ENCODE measurements at regions not wholly inside any gene's neighbourhood (a gene's known extent, or its start where the extent isn't known, plus 50 kb on each side); places are given as distances from the start of the nearest gene placed in this dataset.
A peak's percentile ranks its signal among the peaks of the same experiment; 100 is the strongest.
"Not testable (repeated sequence)": the region's sequence is repeated elsewhere in the genome, so short reads cannot be mapped to it uniquely, and the experiment has no call there.

GRCh38 chr5:118284230-118284629 lies 704.1 kb downstream of the DTWD2 start:
- not testable (repeated sequence) for DNase-seq (ENCODE audit: low read depth)

DNA sequence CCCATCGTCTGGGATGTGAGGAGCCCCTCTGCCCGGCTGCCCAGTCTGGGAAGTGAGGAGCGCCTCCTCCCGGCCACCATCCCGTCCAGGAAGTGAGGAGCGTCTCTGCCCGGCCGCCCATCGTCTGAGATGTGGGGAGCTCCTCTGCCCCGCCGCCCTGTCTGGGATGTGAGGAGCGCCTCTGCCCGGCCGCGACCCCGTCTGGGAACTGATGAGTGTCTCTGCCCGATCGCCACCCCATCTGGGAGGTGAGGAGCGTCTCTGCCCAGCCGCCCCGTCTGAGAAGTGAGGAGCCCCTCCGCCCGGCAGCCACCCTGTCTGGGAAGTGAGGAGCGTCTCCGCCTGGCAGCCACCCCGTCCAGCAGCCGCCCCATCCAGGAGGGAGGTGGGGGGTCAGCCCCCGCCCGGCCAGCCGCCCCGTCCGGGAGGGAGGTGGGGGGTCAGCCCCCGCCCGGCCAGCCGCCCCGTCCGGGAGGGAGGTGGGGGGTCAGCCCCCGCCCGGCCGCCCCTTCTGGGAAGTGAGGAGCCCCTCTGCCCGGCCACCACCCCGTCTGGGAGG lies 705.8 kb downstream of the DTWD2 start:
- DNase-seq (ENCODE audit: low read depth) = not testable (repeated sequence)

GRCh38 chr5:118279540-118280294 lies 708.6 kb downstream of the DTWD2 start:
- DNase-seq (ENCODE audit: low read depth) = no peak

DNA sequence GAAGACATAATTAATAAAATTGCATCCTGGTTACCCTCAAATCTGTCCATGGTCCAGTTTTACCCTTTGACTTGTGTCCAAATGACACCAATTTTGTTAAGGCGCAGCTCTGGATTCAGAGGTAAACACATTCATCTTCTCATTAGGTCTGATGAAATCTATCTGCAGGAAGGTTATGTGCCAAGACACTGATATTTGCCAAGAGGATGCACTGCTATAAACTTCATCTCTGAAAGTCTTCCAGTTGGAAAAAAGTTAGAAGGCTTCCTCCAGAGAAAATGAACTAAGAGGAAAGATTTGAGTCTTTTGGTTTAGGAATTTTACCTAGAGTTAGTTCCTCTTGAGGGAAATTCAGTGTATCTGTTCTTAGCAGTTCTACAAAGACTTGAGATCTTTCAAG lies 717.8 kb downstream of the DTWD2 start:
- peak; percentile 22 for DNase-seq (ENCODE audit: low read depth)

- no peak for DNase-seq (ENCODE audit: low read depth)
Measured at GRCh38 chr5:118258223-118258622, 730.1 kb downstream of the DTWD2 start.

- DNase-seq (ENCODE audit: low read depth) = no peak
Measured at GRCh38 chr5:118257066-118257465, 731.3 kb downstream of the DTWD2 start.

DNA sequence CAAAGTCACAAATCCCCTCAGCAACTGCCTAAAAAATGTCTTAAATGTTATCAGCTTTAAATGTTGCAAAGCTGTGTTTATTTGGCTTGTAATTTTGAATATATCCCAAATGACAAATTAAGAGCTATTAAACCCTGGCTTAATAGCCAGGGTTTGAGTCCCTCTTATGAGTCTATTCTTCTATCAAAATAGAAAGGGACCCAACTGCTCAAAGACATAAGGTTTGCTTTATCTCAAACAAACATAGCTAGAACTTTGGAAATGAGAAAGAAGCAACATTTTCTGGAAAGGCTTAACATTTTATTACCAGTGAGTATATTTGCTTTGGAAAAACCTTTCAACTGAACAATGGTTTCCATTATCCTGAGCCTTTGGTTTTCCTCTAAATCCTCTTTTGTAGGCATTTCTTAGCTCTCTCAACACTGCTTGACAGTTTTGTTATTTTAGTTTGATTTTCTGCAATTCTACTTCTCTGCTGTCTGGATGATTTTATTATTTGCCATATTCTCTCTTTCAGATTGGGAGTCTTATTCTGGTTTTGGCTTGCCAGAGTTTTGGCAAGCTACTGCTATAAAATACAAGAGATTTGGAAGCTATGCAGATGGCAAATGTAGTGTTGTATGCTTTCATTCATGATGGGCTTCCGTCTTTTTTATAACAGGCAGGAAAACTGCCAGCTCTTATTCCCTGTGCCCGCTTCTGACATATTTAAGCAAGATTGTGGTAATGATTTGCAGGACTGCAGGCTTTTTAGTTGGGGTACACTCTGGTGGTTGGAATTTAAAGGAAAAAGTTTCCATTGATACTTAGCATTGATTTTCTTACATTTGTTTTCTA lies 734.9 kb downstream of the DTWD2 start:
- no peak for DNase-seq (ENCODE audit: low read depth)

DNA sequence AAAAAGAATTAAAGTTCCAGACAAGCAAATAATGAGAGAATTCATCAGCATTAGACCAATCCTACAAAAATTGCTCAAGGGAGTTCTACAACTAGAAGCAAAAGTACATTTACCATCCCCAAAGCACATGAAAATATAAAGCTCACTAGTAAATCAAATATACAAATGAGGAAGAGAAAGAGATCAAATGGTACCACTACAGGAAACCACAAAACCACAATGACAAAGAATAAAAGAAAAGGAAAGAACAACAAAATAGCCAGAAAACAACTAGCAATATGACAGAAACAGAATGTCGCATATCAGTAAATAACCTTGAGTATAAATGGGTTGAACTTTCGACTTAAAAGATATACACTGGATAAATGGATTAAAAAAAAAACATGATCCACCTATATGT lies 739.0 kb downstream of the DTWD2 start:
- no peak for DNase-seq (ENCODE audit: low read depth)

GRCh38 chr5:118247458-118247857 lies 740.9 kb downstream of the DTWD2 start:
- no peak for DNase-seq (ENCODE audit: low read depth)

DNA sequence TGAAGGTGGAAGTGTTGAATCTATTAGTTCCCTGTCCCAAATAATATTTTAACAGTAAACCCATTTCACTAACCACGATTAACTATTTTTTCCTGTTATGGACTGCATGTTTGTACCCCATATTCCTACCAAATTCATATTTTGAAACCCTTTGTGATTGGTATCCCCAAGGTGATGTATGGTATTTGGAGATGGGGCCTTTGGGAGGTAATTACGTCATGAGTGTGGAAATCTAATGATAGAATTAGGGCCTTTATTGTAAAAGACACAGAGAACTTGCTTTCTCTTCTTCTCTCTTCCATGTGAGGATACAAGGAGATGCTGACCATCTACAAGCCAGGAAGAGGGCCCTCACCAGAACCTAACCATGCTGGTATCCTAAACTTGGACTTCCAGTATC lies 744.7 kb downstream of the DTWD2 start:
- DNase-seq (ENCODE audit: low read depth) = no peak

- DNase-seq (ENCODE audit: low read depth) = no peak
Measured at GRCh38 chr5:118243068-118243467, 745.3 kb downstream of the DTWD2 start.

- DNase-seq (ENCODE audit: low read depth) = no peak
Measured at GRCh38 chr5:118236108-118236849, 752.1 kb downstream of the DTWD2 start.

DNA sequence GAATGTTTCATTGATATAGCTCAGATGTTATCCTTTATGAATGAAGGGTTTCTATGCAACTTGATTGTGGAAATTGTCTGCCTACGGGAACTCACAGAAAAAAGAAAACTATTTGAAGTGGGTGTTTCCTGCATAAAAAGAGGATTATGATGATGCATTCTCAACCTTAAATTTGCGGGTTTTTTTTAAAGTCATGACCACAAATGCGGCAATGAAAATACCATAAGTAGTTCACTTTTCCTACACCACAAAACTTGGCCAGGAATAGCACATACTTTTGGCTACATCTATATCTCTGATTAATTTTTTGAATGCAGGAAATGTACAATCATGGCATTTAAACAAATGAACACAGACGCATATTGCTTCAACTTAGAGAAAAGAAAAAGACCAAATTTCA lies 754.7 kb downstream of the DTWD2 start:
- DNase-seq (ENCODE audit: low read depth) = no peak

DNA sequence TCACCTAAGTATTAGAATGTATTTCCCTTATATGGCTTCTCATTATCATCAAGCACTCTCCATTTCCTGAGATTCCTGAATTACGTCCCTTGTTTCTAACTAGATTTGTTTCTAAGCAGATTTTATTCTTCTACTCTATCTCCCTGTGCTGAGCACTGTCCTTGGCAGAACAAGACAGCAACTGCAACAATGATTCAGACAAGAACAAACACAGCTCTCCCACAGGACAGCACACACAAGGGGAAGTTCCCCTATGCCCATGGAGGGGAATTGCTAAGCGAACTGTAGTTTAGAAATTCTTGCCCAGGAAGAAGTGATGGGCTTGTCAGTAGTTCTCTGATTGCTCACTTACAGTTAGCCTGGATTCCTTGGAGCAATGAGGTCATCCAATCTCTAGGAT lies 759.9 kb downstream of the DTWD2 start:
- no peak for DNase-seq (ENCODE audit: low read depth)

- DNase-seq (ENCODE audit: low read depth) = no peak
Measured at GRCh38 chr5:118224546-118224945, 763.8 kb downstream of the DTWD2 start.

GRCh38 chr5:118220556-118221195 lies 767.7 kb downstream of the DTWD2 start:
- no peak for DNase-seq (ENCODE audit: low read depth)

DNA sequence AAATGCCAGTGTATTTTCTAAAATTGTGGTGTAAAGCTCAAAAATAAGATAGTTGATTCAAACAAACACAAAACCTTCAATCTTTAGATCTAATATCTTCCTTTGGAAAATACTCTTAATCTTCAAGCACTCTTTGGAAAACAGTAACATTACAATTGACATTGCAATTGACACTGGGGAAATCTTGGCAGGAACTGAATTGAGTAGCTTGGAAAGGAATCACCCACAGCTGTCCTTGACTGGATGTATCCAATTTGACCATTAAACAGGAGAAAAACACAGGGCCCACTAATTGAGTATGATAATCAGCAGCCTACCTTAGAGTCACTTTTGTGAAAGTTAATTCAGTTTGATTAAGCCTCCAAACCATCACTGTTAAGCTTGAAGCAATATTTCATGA lies 776.7 kb downstream of the DTWD2 start:
- DNase-seq (ENCODE audit: low read depth) = peak; percentile 36

DNA sequence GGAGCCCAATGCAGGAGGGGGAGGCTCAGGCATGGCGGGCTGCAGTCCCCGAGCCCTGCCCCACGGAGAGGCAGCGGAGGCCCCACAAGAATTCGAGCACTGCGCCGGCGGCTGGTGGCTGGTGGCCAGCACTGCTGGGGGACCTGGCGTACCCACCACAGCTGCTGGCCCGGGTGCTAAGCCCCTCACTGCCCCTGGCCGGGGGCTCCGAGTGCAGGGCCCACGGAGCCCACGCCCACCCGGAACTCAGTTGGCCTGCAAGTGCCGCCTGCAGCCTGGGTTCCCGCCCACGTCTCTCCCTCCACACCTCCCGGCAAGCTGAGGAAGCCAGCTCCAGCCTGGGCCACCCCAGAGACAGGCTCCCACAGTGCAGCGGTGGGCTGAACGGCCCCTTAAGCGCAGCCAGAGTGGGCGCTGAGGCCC lies 780.3 kb downstream of the DTWD2 start:
- no peak for DNase-seq (ENCODE audit: low read depth)

DNA sequence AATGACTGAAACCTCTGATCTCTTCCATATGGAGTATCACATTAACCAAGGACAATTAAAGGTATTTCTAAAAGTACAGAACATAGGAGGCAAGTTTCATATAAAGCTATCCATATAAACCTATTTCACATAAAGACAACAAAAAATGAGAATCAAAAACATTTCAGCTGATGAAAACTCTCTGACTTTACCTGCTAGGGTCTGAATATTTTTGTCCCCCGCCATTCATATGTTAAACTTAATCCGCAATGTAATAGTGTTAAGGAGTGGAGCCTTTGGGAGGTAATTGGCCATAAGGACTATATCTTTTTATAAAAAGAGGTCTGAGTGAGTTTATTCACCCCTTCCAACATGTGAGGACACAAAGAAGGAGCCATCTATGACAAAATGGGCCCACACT lies 788.5 kb downstream of the DTWD2 start:
- no peak for DNase-seq (ENCODE audit: low read depth)

DNA sequence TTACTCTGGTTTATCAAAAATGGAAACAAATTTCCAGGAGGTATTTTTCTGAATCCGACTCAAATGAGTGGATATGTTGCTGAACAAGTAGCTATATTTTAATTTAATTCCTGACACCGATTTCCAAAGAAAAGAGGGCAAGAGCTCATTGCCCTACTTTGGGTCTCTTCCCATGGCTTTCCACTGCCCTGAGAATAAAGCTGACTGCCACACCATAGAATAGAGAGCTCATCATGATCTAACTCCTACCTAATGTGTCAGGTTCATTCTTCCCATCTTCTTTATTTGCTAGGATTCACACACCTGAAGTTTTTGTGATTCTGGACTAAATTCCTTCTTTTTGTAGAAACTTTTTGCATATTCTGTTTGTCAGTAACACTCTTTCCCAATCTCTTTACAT lies 792.1 kb downstream of the DTWD2 start:
- DNase-seq (ENCODE audit: low read depth) = no peak

- peak; percentile 8 for DNase-seq (ENCODE audit: low read depth)
Measured at GRCh38 chr5:118195211-118195610, 793.1 kb downstream of the DTWD2 start.
